Adrenal gland (tissue), 9 donors: ENCODE measurements at regions not wholly inside any gene's neighbourhood (a gene's known extent, or its start where the extent isn't known, plus 50 kb on each side); places are given as distances from the start of the nearest gene placed in this dataset.

Experiments used
- DNase-seq, 7 donors: peaks; one replicate each; pipeline ENCODE4 v3.0.0-alpha.2; 2019 to 2020
- H3K27ac ChIP-seq, 5 donors: fragments of 200-600 bp; sonication (generic) in 4 of 5; 1 replicate in 3 of 5; 2 replicates in 2 of 5; pipeline versions ENCODE4 v1.5.1 to v1.8.0; 2016 to 2020; ENCODE audit warnings: mild to moderate bottlenecking in 1 of 5
- H3K27me3 ChIP-seq: fragments of 200-600 bp; 2 replicates; pipeline ENCODE4 v1.8.0; 2021
- H3K36me3 ChIP-seq, 2 donors: fragments of 200-600 bp; replicated peaks in 1 of 2; 1 replicate in 1 of 2; 2 replicates in 1 of 2; pipeline versions ENCODE4 v1.5.1 to v1.8.0; 2018 to 2022
- H3K4me1 ChIP-seq, 2 donors: fragments of 200-600 bp; replicated peaks in 1 of 2; 1 replicate in 1 of 2; 2 replicates in 1 of 2; pipeline versions ENCODE4 v1.5.1 to v1.8.0; 2018 to 2021
- H3K4me3 ChIP-seq, 4 donors: fragments of 200-600 bp; sonication (generic) in 3 of 4; one replicate each; pipeline ENCODE4 v1.5.1; 2016 to 2018
- H3K9me3 ChIP-seq, 3 donors: fragments of 200-600 bp; sonication (generic) in 1 of 3; replicated peaks in 1 of 3; 1 replicate in 2 of 3; 2 replicates in 1 of 3; pipeline versions ENCODE4 v1.5.1 to v1.8.0; 2016 to 2021
- CTCF ChIP-seq, 6 experiments: fragments of 450-650 bp in 4 of 6; fragments of 200-600 bp in 2 of 6; sonication (generic) in 1 of 6; IDR thresholded peaks; 1 replicate in 5 of 6; 2 replicates in 1 of 6; pipeline versions ENCODE4 v1.5.1 to v1.8.0; 2016 to 2021; ENCODE audit warnings: antibody characterized with exemption in 6 of 6, mild to moderate bottlenecking in 2 of 6, moderate library complexity in 1 of 6
- POLR2A ChIP-seq, 2 donors: fragments of 450-650 bp; IDR thresholded peaks; one replicate each; pipeline ENCODE4 v1.6.1; 2017; ENCODE audit warnings: antibody characterized with exemption in 2 of 2, mild to moderate bottlenecking in 2 of 2, moderate library complexity in 1 of 2
- WGBS, 4 donors: extraction: QIAGEN DNeasy Blood & Tissue Kit in 2 of 4; methylation state at CpG; one replicate each; pipeline versions ENCODE4 v1.1.5 to v1.1.7; 2013 to 2017; 5-methylcytosine and 5-hydroxymethylcytosine counted together
- intact Hi-C, 2 donors: fragments of 100-400 bp; cut with DNase I; formaldehyde crosslinking; loops; one replicate each; pipeline versions ENCODE4 v1.14.1 to v1.15.0; 2022 to 2023
- donor health status: healthy with polysubstance abuse.
- donor health status: Bipolar disorder and iron deficiency.
- donor health status: DM: yes; HTN: yes; CAD: no.
- donor health status: DM: no; HTN: no; CAD: no.
- donor health status: DM: no; HTN: no; CAD: no.

GRCh38 chr6:119575721-119576120 is 226.2 kb upstream of the MAN1A1 start:
- H3K9me3 ChIP-seq, result peaks cover 0 to 10% (median 0%) of the 10 kb centered on the region in 3 donors
- H3K36me3 ChIP-seq, result no peaks in the 10 kb centered on the region
- 50 to 93% (median 82%) methylated on average over 1 to 2 of the region's 2 CpGs for WGBS, 4 donors
- H3K27ac ChIP-seq, result no peak overlapping the region
- H3K4me1 ChIP-seq, result no peaks in the 10 kb centered on the region
- intact Hi-C loops, result no loop called here
- TF ChIP-seq POLR2A (IDR thresholded peaks at IDR 0.05) (no peak), CTCF (IDR thresholded peaks at IDR 0.05) (no peak)
- no peaks in the 10 kb centered on the region for H3K27me3 ChIP-seq
- H3K4me3 ChIP-seq, result no peak overlapping the region
- no peak for DNase-seq

DNA sequence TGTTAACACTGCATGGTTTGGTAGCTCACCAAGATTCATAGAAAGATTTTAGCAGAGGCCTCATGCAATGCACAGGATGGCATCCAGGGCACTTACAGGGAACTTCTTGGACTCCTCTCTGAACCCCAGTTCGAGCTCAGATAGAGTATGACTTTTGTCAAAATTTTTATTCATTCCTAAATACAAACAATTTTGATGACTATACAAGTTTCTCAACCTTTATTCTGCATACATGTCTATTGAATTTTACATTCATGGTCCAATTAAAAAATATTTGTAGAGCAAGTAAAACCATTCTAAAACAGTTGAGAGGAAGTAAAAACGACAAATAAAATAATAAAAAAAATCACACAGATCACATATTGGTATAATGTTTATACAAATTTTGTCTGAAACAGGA is 219.0 kb upstream of the MAN1A1 start:
- H3K9me3 ChIP-seq, result no peaks in the 10 kb centered on the region
- 83 to 93% (median 85%) methylated on average over 2 of the region's 2 CpGs for WGBS, 4 donors
- TF ChIP-seq POLR2A (IDR thresholded peaks at IDR 0.05), result no peak
- TF ChIP-seq CTCF (IDR thresholded peaks at IDR 0.05), result no peak
- H3K4me3 ChIP-seq, result no peak overlapping the region
- intact Hi-C loops, result no loop called here
- no peaks in the 10 kb centered on the region for H3K27me3 ChIP-seq
- DNase-seq, result no peak
- no peaks in the 10 kb centered on the region for H3K4me1 ChIP-seq
- H3K27ac ChIP-seq, result no peak overlapping the region
- H3K36me3 ChIP-seq, result no peaks in the 10 kb centered on the region

- DNase-seq, result no peak
- no peaks in the 10 kb centered on the region for H3K36me3 ChIP-seq
- H3K27me3 ChIP-seq, result no peaks in the 10 kb centered on the region
- 93 to 95% (median 94%) methylated on average over 19 of the region's 19 CpGs for WGBS, 4 donors
- H3K4me3 ChIP-seq, result no peak overlapping the region
- H3K27ac ChIP-seq, result no peak overlapping the region
- H3K4me1 ChIP-seq, result no peaks in the 10 kb centered on the region
- TF ChIP-seq POLR2A (IDR thresholded peaks at IDR 0.05) (no peak), CTCF (IDR thresholded peaks at IDR 0.05) (no peak)
- no peaks in the 10 kb centered on the region for H3K9me3 ChIP-seq
- intact Hi-C loops, result no loop called here
Observed at GRCh38 chr6:119566546-119567260, 217.1 kb upstream of the MAN1A1 start.

DNA sequence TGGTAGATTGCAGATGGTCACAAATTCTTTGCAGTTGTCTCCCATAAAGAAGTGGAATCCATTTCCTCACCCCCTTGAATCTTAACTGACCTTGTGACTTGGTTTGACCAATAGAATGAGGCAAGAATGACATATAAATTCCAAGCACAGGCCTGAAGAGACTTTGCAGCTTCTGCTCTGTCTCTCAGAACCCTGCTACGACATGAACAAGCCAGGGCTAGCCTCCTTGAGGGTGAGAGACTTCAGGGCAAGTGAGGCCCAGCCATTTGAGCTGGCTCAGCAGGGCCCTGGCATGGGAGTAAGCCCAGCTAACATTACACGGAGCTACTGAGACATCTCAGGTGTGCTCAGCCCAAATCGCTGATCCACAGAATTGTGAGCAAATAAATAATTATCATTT is 216.3 kb upstream of the MAN1A1 start:
- no peak for DNase-seq
- no peaks in the 10 kb centered on the region for H3K4me1 ChIP-seq
- no peaks in the 10 kb centered on the region for H3K27me3 ChIP-seq
- WGBS, 4 donors, result 79 to 95% (median 91%) methylated on average over 2 to 3 of the region's 3 CpGs
- no peak overlapping the region for H3K4me3 ChIP-seq
- no peaks in the 10 kb centered on the region for H3K36me3 ChIP-seq
- no peak overlapping the region for H3K27ac ChIP-seq
- H3K9me3 ChIP-seq, result no peaks in the 10 kb centered on the region
- TF ChIP-seq CTCF (IDR thresholded peaks at IDR 0.05), result no peak
- TF ChIP-seq POLR2A (IDR thresholded peaks at IDR 0.05), result no peak
- intact Hi-C loops, result no loop called here
